Bronchial epithelial cell (primary cell): ENCODE measurements at regions not wholly inside any gene's neighbourhood (a gene's known extent, or its start where the extent isn't known, plus 50 kb on each side); places are given as distances from the start of the nearest gene placed in this dataset.

Experiments
- DNase-seq: peaks from one replicate; pipeline ENCODE4 v3.0.0-alpha.2; 2010; ENCODE audit warnings: low read depth
- FAIRE-seq: peaks from 2 replicates; lab custom pipeline; 2011; peaks lifted over from hg19 to GRCh38; lab: Jason Lieb, UNC
- H3K27me3 ChIP-seq: 2 replicates; pipeline ENCODE4 v1.5.1; 2011; ENCODE audit warnings: low read length; ENCODE audit not compliant: control insufficient read depth, insufficient read depth
- H3K36me3 ChIP-seq: 2 replicates; pipeline ENCODE4 v1.5.1; 2011; ENCODE audit warnings: low read length; ENCODE audit not compliant: control insufficient read depth, insufficient read depth
- H3K4me3 ChIP-seq: 2 replicates; pipeline ENCODE4 v1.5.1; 2011; ENCODE audit warnings: mild to moderate bottlenecking, low read depth, low read length, control low read depth
- TF ChIP-seq, protein P1 (sequence below): IDR thresholded peaks from 2 replicates; pipeline ENCODE4 v1.5.1; 2011; ENCODE audit warnings: mild to moderate bottlenecking, moderate library complexity, low read length, control low read depth, inconsistent platforms; ENCODE audit not compliant: insufficient read depth, severe bottlenecking

GRCh38 chr17:6919158-6919557, 76.7 kb upstream of the ALOX12 start:
- no peak for FAIRE-seq
- TF ChIP-seq, protein P1, sequence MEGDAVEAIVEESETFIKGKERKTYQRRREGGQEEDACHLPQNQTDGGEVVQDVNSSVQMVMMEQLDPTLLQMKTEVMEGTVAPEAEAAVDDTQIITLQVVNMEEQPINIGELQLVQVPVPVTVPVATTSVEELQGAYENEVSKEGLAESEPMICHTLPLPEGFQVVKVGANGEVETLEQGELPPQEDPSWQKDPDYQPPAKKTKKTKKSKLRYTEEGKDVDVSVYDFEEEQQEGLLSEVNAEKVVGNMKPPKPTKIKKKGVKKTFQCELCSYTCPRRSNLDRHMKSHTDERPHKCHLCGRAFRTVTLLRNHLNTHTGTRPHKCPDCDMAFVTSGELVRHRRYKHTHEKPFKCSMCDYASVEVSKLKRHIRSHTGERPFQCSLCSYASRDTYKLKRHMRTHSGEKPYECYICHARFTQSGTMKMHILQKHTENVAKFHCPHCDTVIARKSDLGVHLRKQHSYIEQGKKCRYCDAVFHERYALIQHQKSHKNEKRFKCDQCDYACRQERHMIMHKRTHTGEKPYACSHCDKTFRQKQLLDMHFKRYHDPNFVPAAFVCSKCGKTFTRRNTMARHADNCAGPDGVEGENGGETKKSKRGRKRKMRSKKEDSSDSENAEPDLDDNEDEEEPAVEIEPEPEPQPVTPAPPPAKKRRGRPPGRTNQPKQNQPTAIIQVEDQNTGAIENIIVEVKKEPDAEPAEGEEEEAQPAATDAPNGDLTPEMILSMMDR, result no peak
- H3K36me3 ChIP-seq, result no peaks in the 10 kb centered on the region

GRCh38 chr17:6923385-6923784, 72.5 kb upstream of the ALOX12 start:
- TF ChIP-seq, protein P1, result no peak
- DNase-seq (no peak), FAIRE-seq (no peak)

More at GRCh38 chr17:6919158-6919557, 76.7 kb upstream of the ALOX12 start:
- H3K27me3 ChIP-seq, result no peaks in the 10 kb centered on the region
- DNase-seq, result no peak
- no peak overlapping the region for H3K4me3 ChIP-seq

GRCh38 chr17:6924208-6924607, 71.6 kb upstream of the ALOX12 start:
- no peaks in the 10 kb centered on the region for H3K36me3 ChIP-seq
- FAIRE-seq, result no peak

More at GRCh38 chr17:6923385-6923784, 72.5 kb upstream of the ALOX12 start:
- Histone ChIP-seq H3K27me3 (no peaks in the 10 kb centered on the region), H3K36me3 (no peaks in the 10 kb centered on the region), H3K4me3 (no peak overlapping the region)

GRCh38 chr17:6926667-6927066, 69.2 kb upstream of the ALOX12 start:
- TF ChIP-seq, protein P1, result no peak
- Histone ChIP-seq H3K27me3 (no peaks in the 10 kb centered on the region), H3K36me3 (no peaks in the 10 kb centered on the region), H3K4me3 (no peak overlapping the region)
- FAIRE-seq (no peak), DNase-seq (no peak)

More at GRCh38 chr17:6924208-6924607, 71.6 kb upstream of the ALOX12 start:
- TF ChIP-seq, protein P1, result no peak
- no peak for DNase-seq
- Histone ChIP-seq H3K4me3 (no peak overlapping the region), H3K27me3 (no peaks in the 10 kb centered on the region)

- H3K4me3 ChIP-seq, result no peak overlapping the region
- no peak for FAIRE-seq
These were observed 68.3 kb upstream of the ALOX12 start for GRCh38 chr17:6927290-6928126.

More at GRCh38 chr17:6927290-6928126, 68.3 kb upstream of the ALOX12 start:
- DNase-seq, result peak; percentile 81
- Histone ChIP-seq H3K27me3 (no peaks in the 10 kb centered on the region), H3K36me3 (no peaks in the 10 kb centered on the region)
- TF ChIP-seq, protein P1, result no peak
